ENCODE measurements at regions not wholly inside any gene's neighbourhood (a gene's known extent, or its start where the extent isn't known, plus 50 kb on each side); places are given as distances from the start of the nearest gene placed in this dataset.

GRCh38 chrX:39150220-39150619 lies 349.0 kb downstream of the MID1IP1 start:
- DNase-seq: no peak

- no peak for DNase-seq
These were observed 349.4 kb downstream of the MID1IP1 start for GRCh38 chrX:39150621-39151020.

- peak in 1 of 2 experiments; percentile 19 for DNase-seq
These were observed 350.9 kb downstream of the MID1IP1 start for GRCh38 chrX:39152106-39152649.

- no peak for DNase-seq
These were observed 354.8 kb downstream of the MID1IP1 start for GRCh38 chrX:39156051-39156450.

- no peak for DNase-seq
These were observed 355.7 kb downstream of the MID1IP1 start for GRCh38 chrX:39157006-39157405.

GRCh38 chrX:39157796-39158195 lies 356.5 kb downstream of the MID1IP1 start:
- DNase-seq: no peak

- no peak for DNase-seq
These were observed 357.8 kb downstream of the MID1IP1 start for GRCh38 chrX:39158801-39159657.

- DNase-seq: no peak
These were observed 358.8 kb downstream of the MID1IP1 start for GRCh38 chrX:39159921-39160507.

- DNase-seq: no peak
These were observed 360.5 kb downstream of the MID1IP1 start for GRCh38 chrX:39161611-39162255.

- DNase-seq: no peak
These were observed 361.1 kb downstream of the MID1IP1 start for GRCh38 chrX:39162322-39162735.

- no peak for DNase-seq
These were observed 362.4 kb downstream of the MID1IP1 start for GRCh38 chrX:39163581-39164126.

- DNase-seq: no peak
These were observed 363.0 kb downstream of the MID1IP1 start for GRCh38 chrX:39164212-39164611.

- DNase-seq: no peak
These were observed 363.9 kb downstream of the MID1IP1 start for GRCh38 chrX:39165185-39165584.

- no peak for DNase-seq
These were observed 364.5 kb downstream of the MID1IP1 start for GRCh38 chrX:39165773-39166172.

- DNase-seq: peak in 1 of 2 experiments; percentile 14
These were observed 366.5 kb downstream of the MID1IP1 start for GRCh38 chrX:39167791-39168190.

- no peak for DNase-seq
These were observed 367.4 kb downstream of the MID1IP1 start for GRCh38 chrX:39168609-39169008.

GRCh38 chrX:39169976-39170375 lies 368.7 kb downstream of the MID1IP1 start:
- DNase-seq: no peak

- no peak for DNase-seq
These were observed 369.2 kb downstream of the MID1IP1 start for GRCh38 chrX:39170464-39170863.

- no peak for DNase-seq
These were observed 370.4 kb downstream of the MID1IP1 start for GRCh38 chrX:39171686-39172085.

- DNase-seq: no peak
These were observed 373.0 kb downstream of the MID1IP1 start for GRCh38 chrX:39174241-39174771.

GRCh38 chrX:39174772-39175417 lies 373.6 kb downstream of the MID1IP1 start:
- no peak for DNase-seq

- DNase-seq: no peak
These were observed 374.3 kb downstream of the MID1IP1 start for GRCh38 chrX:39175418-39176057.

Measured in AML-193 (cell line).